Osteocyte (in vitro differentiated cells): ENCODE measurements at regions not wholly inside any gene's neighbourhood (a gene's known extent, or its start where the extent isn't known, plus 50 kb on each side); places are given as distances from the start of the nearest gene placed in this dataset.

Experiments
- DNase-seq: peaks from one replicate; pipeline ENCODE4 v3.0.0; 2021; ENCODE audit warnings: mixed read lengths; ENCODE audit not compliant: unreplicated experiment; ENCODE audit errors: extremely low spot score
- H3K27ac Mint-ChIP-seq: one replicate; pipeline ENCODE4 v1.8.0; 2021; ENCODE audit warnings: mild to moderate bottlenecking, mixed read lengths; ENCODE audit not compliant: unreplicated experiment
- H3K27me3 Mint-ChIP-seq: one replicate; pipeline ENCODE4 v1.8.0; 2021; ENCODE audit warnings: mixed read lengths; ENCODE audit not compliant: unreplicated experiment
- H3K36me3 Mint-ChIP-seq: one replicate; pipeline ENCODE4 v1.8.0; 2021; ENCODE audit warnings: mixed read lengths; ENCODE audit not compliant: unreplicated experiment
- H3K4me1 Mint-ChIP-seq: one replicate; pipeline ENCODE4 v1.8.0; 2021; ENCODE audit warnings: mixed read lengths; ENCODE audit not compliant: unreplicated experiment
- H3K4me3 Mint-ChIP-seq: one replicate; pipeline ENCODE4 v1.8.0; 2021; ENCODE audit warnings: mild to moderate bottlenecking, moderate library complexity, mixed read lengths; ENCODE audit not compliant: unreplicated experiment
- H3K9me3 Mint-ChIP-seq: one replicate; pipeline ENCODE4 v1.8.0; 2021; ENCODE audit warnings: mixed read lengths; ENCODE audit not compliant: unreplicated experiment
- CTCF ChIP-seq: fragments of 200-600 bp; sonication (generic); IDR thresholded peaks from 2 replicates; pipeline ENCODE4 v1.5.0; 2021; ENCODE audit warnings: antibody characterized with exemption, mild to moderate bottlenecking, moderate library complexity

DNA sequence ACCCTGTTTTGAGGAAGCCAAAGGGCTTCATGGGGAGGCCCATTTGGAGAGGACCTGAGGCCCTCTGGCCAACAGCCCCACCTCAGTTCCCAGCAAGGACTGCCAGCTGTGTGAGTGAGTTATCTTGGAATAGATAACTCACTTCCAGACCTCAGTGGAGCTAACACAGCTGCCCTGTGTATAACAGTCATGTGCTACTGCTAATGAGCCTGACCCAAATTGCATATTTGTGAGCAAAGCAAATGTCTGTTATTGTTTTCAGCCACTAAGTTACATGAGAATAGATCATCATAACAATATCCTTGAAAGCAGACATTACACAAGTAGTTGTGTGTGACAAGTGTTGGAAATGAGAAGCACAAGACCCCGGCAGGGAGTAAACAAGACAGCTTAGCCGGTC, 355.8 kb downstream of the MCTP2 start:
- DNase-seq, result no peak
- no peak for TF ChIP-seq CTCF
- H3K36me3 Mint-ChIP-seq, result no peaks in the 10 kb centered on the region
- no peaks in the 10 kb centered on the region for H3K27me3 Mint-ChIP-seq
- peaks cover 17% of the 10 kb centered on the region for H3K9me3 Mint-ChIP-seq
- no peak overlapping the region for H3K27ac Mint-ChIP-seq
- H3K4me1 Mint-ChIP-seq, result no peaks in the 10 kb centered on the region
- no peak overlapping the region for H3K4me3 Mint-ChIP-seq

GRCh38 chr15:94588993-94589392, 357.6 kb downstream of the MCTP2 start:
- Mint-ChIP-seq H3K4me1 (no peaks in the 10 kb centered on the region), H3K27me3 (no peaks in the 10 kb centered on the region), H3K9me3 (peaks cover 27% of the 10 kb centered on the region), H3K4me3 (no peak overlapping the region), H3K27ac (no peak overlapping the region), H3K36me3 (no peaks in the 10 kb centered on the region)
- TF ChIP-seq CTCF, result no peak
- DNase-seq, result no peak

GRCh38 chr15:94592495-94592894, 361.1 kb downstream of the MCTP2 start:
- H3K27me3 Mint-ChIP-seq, result no peaks in the 10 kb centered on the region
- H3K4me1 Mint-ChIP-seq, result no peaks in the 10 kb centered on the region
- H3K27ac Mint-ChIP-seq, result no peak overlapping the region
- H3K36me3 Mint-ChIP-seq, result no peaks in the 10 kb centered on the region
- TF ChIP-seq CTCF, result no peak
- no peak overlapping the region for H3K4me3 Mint-ChIP-seq
- peaks cover 27% of the 10 kb centered on the region for H3K9me3 Mint-ChIP-seq
- DNase-seq, result peak; percentile 51

DNA sequence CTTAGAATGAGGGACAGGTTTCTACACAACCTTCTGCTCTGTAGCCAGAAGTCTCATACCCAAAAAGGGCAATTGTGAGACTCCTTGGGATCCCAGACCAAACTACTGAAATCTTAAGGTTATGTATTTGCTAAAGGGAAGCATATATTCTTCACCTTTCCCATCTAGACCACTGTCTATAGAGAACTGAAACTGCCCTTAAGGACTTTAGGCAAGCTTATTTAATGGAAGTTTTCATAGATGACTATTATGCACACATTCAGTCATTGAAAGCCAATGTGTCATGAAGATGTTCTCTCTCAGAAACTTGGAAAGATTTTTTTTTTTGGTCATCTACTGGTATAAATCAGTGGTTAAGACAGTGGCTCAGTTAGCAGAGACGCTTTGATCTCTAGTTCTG, 365.3 kb downstream of the MCTP2 start:
- H3K36me3 Mint-ChIP-seq, result no peaks in the 10 kb centered on the region
- H3K9me3 Mint-ChIP-seq, result peaks cover 36% of the 10 kb centered on the region
- no peaks in the 10 kb centered on the region for H3K4me1 Mint-ChIP-seq

DNA sequence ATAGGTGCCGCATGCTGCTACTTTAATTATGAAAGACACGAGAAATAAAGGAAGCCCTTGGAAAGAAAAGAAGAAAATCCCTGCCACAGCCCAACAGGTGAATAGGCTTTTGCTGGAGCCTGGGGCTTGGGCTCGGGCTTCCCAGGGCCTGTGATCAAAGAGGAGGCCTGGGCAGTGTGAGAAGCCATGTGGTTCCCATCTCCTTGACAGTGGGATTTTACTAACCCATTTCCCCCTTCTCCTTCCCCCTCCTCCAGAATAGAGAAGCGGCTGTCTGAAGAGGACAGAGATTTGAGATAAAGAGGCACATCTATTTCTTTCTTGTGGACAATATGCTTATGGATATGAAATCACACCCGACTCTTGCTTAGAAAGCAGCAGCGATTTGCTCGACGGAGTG, 369.1 kb downstream of the MCTP2 start:
- no peaks in the 10 kb centered on the region for H3K36me3 Mint-ChIP-seq
- DNase-seq, result peak; percentile 56
- H3K4me1 Mint-ChIP-seq, result no peaks in the 10 kb centered on the region
- no peak overlapping the region for H3K4me3 Mint-ChIP-seq
- no peak overlapping the region for H3K27ac Mint-ChIP-seq
- no peak for TF ChIP-seq CTCF
- no peaks in the 10 kb centered on the region for H3K27me3 Mint-ChIP-seq
- peaks cover 27% of the 10 kb centered on the region for H3K9me3 Mint-ChIP-seq

More for the DNA sequence above, 365.3 kb downstream of the MCTP2 start:
- DNase-seq, result no peak
- no peak for TF ChIP-seq CTCF
- Mint-ChIP-seq H3K4me3 (no peak overlapping the region), H3K27me3 (no peaks in the 10 kb centered on the region), H3K27ac (no peak overlapping the region)
